ENCODE measurements at regions not wholly inside any gene's neighbourhood (a gene's known extent, or its start where the extent isn't known, plus 50 kb on each side); places are given as distances from the start of the nearest gene placed in this dataset.
A peak's percentile ranks its signal among the peaks of the same experiment; 100 is the strongest.

DNA sequence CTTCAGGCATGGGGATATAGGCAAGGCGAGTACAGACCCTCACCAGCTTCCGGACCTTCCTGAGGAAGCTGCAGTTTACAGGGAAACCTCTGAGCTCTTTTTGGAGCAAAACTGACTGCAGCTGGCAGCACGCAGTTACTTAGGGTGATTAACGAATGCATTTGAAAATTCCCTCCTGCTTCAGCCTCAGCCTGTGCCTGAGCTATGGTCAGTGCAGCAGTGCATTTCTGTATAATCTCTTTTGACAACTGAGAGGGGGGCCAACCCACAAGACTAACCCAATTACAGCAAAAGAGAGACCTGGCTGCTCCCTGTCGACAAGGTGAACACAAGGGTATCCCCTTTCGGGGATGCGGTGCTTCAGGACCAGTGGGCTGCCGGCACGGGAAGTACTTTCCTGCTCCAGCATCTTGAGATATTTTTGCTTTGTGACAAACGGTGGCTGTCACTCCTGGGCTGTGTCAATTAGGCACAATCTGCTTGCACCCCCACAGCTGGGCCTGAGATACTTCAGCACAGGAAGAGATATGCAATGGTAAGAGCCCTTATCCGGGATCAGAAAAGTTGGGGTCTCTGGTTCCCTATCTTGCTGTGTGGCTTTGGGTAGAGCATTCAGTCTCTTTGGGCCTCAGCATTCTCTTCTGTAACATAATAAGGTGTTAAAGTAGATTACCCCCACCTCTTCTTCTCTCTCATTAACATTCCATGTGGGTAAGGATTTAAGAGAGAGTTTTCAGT is 141.0 kb downstream of the TMEM17 start:
- no peak for DNase-seq

DNA sequence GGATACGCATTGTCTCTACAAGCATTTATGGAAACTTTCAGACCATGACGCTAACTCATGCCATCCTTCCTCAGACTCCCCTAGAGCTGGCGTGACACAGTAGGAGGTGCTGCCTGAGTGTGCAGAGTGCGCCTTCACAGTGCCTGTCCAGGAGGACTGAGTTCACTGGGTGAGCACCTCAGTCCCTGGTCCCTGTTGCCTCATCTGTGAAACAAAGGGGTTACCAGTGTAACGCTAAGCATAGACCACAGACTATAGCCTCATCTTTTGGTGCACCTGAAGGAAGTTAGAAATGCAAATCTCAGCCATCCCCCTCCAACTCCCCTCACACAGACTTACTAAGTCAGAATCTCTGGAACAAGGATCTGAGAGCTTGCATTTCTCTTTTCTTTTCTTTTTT is 142.8 kb downstream of the TMEM17 start:
- DNase-seq: no peak

DNA sequence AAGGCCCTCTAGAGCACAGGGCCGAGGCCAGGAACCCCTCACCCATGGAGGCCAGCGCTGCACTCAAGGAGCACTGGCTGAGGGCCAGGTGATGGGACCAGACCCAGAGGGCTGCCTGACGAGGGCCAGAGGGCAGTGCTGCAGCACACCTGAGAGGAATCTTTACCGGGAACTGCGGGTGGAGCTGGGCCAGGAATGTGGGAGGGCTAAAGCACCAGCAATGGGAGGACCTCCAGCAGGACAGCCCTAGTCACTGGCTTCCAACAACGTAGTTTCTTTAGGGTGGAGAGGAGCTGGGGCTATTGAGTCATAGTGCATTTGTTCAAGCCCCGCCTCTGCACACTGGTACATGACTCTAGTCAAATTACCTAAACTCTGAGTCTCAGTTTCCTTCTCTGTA is 143.4 kb downstream of the TMEM17 start:
- no peak for DNase-seq

GRCh38 chr2:62361964-62362363 is 144.0 kb downstream of the TMEM17 start:
- DNase-seq: no peak

- DNase-seq: no peak
Observed at GRCh38 chr2:62354771-62355561, 151.0 kb downstream of the TMEM17 start.

DNA sequence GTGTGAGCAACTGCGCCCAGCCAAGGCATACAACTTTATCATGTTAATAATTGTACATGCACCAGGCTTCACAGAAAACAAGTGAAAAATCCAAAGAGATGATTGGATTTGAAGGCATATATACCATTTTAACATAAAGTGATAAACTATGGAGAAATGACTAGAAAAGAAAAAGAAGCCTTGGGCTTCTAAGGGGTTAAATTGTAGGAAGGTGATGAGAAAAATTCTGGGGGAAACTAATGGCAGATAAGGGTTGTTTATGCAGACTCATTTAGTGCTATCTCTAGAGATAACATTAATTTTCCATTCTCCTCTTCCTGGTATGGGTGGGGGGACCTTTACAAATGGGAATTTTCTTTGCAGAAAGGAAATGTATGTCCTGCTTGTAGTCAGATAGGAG is 154.0 kb downstream of the TMEM17 start:
- DNase-seq: no peak

- no peak for DNase-seq
Observed at GRCh38 chr2:62349788-62350187, 153.9 kb downstream of the B3GNT2 start.

DNA sequence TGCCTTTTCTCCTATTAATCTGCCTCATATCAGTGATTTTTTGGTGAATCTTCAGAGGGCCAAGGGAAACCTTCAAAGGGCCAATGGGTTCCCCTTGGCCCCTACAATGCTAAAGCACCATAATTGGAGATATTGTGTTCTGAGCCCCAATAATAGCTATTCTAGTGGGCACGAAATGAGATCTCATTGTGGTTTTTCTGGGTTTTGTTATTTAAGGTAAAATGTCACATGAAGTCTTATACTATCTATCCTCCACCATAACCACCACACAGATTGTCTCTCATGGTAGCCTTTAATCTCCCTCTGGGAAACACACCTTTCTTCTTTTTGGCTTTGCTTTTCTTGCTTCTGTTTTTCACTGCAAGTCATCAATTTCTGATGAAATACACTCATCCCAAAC is 152.8 kb downstream of the B3GNT2 start:
- no peak for DNase-seq

- no peak for DNase-seq
Observed at GRCh38 chr2:62347563-62348270, 151.8 kb downstream of the B3GNT2 start.

- DNase-seq: no peak
Observed at GRCh38 chr2:62344472-62344871, 148.6 kb downstream of the B3GNT2 start.

DNA sequence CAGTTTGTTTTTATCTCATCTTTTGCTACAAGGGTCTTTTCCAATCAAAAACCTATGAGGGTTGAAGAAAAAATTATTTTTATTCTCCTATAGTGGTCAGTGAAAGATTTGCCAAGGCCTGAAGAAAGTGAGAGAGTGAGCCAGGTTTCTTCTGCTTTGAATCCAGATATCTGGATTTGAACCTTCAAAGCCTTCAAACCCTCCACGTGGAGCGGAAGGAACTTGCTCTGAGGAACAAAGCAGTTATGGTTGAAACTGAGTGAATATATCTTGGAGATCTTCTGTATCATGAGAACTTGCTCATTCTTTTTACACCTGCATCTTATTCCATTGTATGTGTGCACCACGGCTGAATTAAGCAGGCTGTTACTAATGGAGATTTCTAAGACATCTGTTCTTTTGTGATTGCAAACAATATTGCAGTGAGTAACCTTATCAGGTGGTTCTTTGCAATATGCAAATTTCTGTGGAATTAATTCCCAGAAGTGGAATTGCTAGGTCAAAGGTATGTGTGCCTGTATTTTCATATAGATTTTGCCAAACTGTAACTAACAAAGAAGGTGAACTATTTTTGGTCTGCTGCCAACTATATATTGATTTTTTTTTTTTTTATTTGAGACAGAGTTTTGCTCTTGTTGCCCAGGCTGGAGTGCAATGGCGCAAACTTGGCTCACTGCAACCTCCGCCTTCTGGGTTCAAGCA is 147.9 kb downstream of the B3GNT2 start:
- no peak for DNase-seq

DNA sequence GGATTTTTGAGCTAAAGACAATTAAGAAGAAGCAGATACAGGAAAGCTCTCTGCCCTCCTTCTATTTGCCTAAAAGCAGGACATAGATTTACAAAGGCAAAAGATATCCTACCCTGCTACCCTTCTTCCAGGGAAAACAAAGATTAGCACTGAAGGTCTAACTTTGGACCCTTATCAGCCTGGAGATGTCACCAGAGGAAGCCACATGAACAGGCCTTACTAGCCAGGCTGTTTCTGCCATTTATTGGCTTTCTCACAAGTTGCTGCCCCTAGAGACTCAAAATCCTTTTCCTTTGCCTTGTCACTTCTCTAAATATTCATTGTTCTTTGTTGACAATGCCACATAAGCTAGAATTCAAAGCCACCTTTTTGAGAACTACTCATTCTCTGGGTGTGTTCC is 147.3 kb downstream of the B3GNT2 start:
- no peak for DNase-seq

DNA sequence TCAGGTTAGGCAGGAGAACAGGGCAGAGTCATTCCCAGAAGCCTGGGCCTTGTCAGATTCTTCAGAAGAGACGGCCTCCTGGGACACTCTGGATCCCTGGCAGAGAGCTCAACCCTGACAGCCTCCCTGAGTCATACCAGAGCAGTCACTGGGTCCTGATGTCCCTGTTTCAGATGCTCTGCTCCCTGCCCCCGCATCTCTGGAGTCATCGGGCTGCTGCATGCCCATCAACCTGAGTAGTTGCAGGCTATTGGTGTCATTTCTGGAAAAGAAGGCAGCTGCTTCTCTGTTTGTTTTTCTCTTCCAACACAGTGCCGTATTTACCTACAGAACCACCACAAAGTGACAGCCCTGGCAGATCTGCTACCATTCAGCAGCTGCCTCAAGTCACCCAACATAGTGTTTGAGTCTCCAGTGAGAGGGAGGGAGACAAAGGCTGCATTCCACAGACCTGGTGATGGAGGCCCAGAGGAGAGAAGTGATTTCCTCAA is 145.1 kb downstream of the B3GNT2 start:
- no peak for DNase-seq

GRCh38 chr2:62339837-62340236 is 143.9 kb downstream of the B3GNT2 start:
- DNase-seq: no peak

GRCh38 chr2:62339413-62339812 is 143.5 kb downstream of the B3GNT2 start:
- peak; percentile 19 for DNase-seq

DNA sequence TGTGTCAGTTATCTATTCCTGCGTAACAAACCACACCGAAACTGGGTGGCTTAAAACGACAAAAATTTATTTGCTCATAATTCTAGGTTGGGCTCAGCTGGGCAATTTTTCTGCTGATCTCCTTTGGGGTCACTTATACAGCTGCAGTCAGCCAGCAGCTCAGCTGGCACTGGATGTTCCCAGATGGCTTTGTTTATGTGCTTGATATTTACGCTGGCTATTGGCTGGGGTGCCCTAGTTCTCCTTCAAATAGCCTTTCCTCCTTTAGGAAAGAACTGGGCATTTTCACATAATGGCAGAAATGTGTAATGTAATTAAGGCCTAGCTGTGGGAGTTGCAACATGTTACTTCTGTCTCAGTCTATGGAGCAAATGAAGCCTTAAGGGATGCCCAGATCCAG is 142.2 kb downstream of the B3GNT2 start:
- DNase-seq: no peak

- no peak for DNase-seq
Observed at GRCh38 chr2:62337403-62337802, 141.5 kb downstream of the B3GNT2 start.

GRCh38 chr2:62335612-62336011 is 139.7 kb downstream of the B3GNT2 start:
- DNase-seq: no peak

DNA sequence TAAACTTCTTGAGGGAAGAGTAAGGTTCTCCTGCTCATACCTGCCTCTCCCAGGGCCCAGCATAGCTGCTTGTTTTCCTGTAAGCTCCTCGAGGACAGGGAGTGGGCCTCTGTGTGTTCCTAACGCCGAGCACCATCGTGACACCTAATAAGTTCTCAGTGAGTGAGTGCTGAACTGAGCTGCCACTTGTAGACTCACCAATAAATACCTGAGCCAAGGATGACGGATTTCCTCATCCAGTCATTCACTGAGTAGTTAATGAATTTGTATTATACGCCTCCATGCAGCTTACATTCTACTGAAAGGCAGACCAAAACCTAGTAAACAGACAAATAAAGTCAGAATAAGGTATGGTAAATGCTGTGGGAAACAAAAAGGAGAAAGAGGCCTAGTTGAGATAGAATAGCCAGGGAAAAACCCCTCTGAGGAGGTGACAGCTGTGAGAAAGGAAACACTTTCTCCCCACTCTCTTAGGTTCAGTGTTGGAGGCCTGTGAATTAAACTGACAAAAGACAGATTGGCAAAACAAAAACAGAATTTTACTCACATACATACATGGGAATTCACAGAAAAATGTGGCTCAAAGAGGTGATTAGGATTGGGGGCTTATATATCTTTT is 138.6 kb downstream of the B3GNT2 start:
- DNase-seq: no peak

DNA sequence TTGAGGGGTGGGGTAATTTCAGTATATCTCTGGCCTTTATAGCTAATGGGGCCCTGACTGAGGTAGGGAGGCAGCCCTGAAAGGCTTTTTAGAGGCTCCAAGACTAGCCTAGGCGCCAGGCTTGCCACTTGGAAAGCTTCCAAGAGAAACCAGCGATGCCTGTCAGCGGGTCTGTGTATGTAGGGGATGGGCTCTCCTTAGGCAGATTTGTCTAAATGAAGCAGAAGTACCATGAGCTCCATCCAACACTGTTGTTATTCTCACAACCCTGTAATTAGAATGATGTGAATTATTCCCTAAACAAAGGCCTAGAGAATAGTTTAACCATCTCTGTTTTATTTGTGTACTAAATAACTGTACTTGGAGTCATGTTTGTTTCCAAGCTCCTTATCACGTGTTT is 138.1 kb downstream of the B3GNT2 start:
- no peak for DNase-seq

DNA sequence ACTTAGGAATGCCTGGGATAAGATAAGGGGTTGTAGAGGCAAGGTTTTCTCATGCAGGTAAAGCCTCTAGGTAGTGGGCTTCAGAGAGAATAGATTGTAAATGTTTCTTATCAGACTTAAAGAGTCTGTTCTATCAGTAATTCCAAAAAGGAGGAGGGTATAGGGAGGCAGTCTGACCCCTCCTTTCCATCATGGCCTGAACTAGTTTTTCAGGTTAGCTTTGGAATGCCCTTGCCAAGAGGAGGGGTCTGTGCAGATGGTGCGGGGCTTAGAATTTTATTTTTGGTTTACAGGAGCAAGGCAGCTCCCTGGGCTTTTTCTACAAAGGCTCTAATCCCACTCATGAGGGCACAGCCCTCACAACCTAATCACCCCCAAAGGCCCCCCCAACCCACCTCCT is 135.0 kb downstream of the B3GNT2 start:
- no peak for DNase-seq

DNA sequence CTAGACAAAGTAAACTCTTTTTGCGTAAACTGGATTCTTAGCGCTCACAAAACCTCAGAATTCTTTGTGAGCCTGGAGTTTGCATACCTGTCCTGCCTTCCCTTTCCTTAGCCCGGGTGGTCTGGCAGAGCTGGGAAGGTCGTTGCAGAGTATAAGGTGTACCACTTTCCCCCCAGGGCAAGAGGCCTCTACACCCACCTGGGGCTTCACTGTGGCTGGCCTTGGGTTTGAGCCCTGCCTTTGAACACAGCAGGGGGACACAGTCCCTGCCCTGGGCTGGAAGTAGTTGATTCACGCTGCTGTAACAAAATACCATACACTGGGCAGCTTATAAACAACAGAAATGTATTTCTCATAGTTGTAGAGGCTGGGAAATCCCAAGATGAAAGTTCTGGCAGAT is 133.9 kb downstream of the B3GNT2 start:
- DNase-seq: no peak
